Mucosa of descending colon (tissue), 3 donors: ENCODE measurements at regions not wholly inside any gene's neighbourhood (a gene's known extent, or its start where the extent isn't known, plus 50 kb on each side); places are given as distances from the start of the nearest gene placed in this dataset.
"Not testable (repeated sequence)": the region's sequence is repeated elsewhere in the genome, so short reads cannot be mapped to it uniquely, and the experiment has no call there.

ENCODE experiments used
- ATAC-seq: fragments of 200-7000 bp; cut with Tn5 transposase; one replicate; pipeline ENCODE4 v1.9.1; 2020; ENCODE audit warnings: mild to moderate bottlenecking, moderate library complexity
- DNase-seq, 3 donors: peaks; one replicate each; pipeline ENCODE4 v3.0.0-alpha.2; 2020
- H3K36me3 ChIP-seq: fragments of 200-600 bp; one replicate; pipeline ENCODE4 v1.8.0; 2021; ENCODE audit warnings: low read depth, mild to moderate bottlenecking
- H3K4me1 ChIP-seq: fragments of 200-600 bp; one replicate; pipeline ENCODE4 v1.8.0; 2021; ENCODE audit warnings: low read depth, mild to moderate bottlenecking
- H3K4me3 ChIP-seq: fragments of 200-600 bp; one replicate; pipeline ENCODE4 v1.8.0; 2021; ENCODE audit warnings: mild to moderate bottlenecking
- H3K9me3 ChIP-seq: fragments of 200-600 bp; one replicate; pipeline ENCODE4 v1.8.0; 2021; ENCODE audit warnings: mild to moderate bottlenecking
- CTCF ChIP-seq: fragments of 200-600 bp; IDR thresholded peaks from one replicate; pipeline ENCODE4 v1.8.0; 2022; ENCODE audit warnings: antibody characterized with exemption, mild to moderate bottlenecking
- intact Hi-C, 2 donors: fragments of 100-400 bp; cut with DNase I in 1 of 2; cut with micrococcal nuclease in 1 of 2; formaldehyde crosslinking; loops; one replicate each; pipeline versions ENCODE4 v1.11.0 to v1.11.1; 2022; cut with DNase I, micrococcal nuclease
- donor health status: DM: no; HTN: no; CAD: no; lungs with moderate emphysema.
- donor health status: DM: no; HTN: no; CAD: no.
- donor health status: DM: no; HTN: yes; CAD: no.

- no peak for ATAC-seq
- Histone ChIP-seq H3K4me1 (no peaks in the 10 kb centered on the region), H3K36me3 (no peaks in the 10 kb centered on the region), H3K4me3 (no peak overlapping the region), H3K9me3 (no peaks in the 10 kb centered on the region)
- TF ChIP-seq CTCF = no peak
- intact Hi-C loops = no loop called here
- DNase-seq = no peak
Measured at GRCh38 chrX:93346309-93346708, 327.1 kb downstream of the NAP1L3 start.

GRCh38 chrX:93344287-93344686, 329.1 kb downstream of the NAP1L3 start:
- H3K9me3 ChIP-seq, ATAC-seq, DNase-seq, intact Hi-C loops, H3K36me3 ChIP-seq, H3K4me3 ChIP-seq, H3K4me1 ChIP-seq: not testable (repeated sequence)

GRCh38 chrX:93332329-93332728, 341.0 kb downstream of the NAP1L3 start:
- Histone ChIP-seq H3K9me3 (no peaks in the 10 kb centered on the region), H3K4me3 (no peak overlapping the region), H3K36me3 (no peaks in the 10 kb centered on the region), H3K4me1 (no peaks in the 10 kb centered on the region)
- DNase-seq (no peak), ATAC-seq (no peak)
- intact Hi-C loops = no loop called here
- TF ChIP-seq CTCF = no peak

- Histone ChIP-seq H3K4me1 (no peaks in the 10 kb centered on the region), H3K36me3 (no peaks in the 10 kb centered on the region), H3K4me3 (no peak overlapping the region), H3K9me3 (no peaks in the 10 kb centered on the region)
- no peak for TF ChIP-seq CTCF
- no peak for DNase-seq
- intact Hi-C loops = no loop called here
- no peak for ATAC-seq
Measured at GRCh38 chrX:93322110-93322509, 351.3 kb downstream of the NAP1L3 start.

- no peak for TF ChIP-seq CTCF
- intact Hi-C loops = no loop called here
Measured at GRCh38 chrX:93319609-93320008, 353.8 kb downstream of the NAP1L3 start.

More at GRCh38 chrX:93319609-93320008, 353.8 kb downstream of the NAP1L3 start:
- Histone ChIP-seq H3K4me1 (no peaks in the 10 kb centered on the region), H3K4me3 (no peak overlapping the region), H3K36me3 (no peaks in the 10 kb centered on the region), H3K9me3 (no peaks in the 10 kb centered on the region)
- ATAC-seq (no peak), DNase-seq (no peak)
